ENCODE measurements at regions not wholly inside any gene's neighbourhood (a gene's known extent, or its start where the extent isn't known, plus 50 kb on each side); places are given as distances from the start of the nearest gene placed in this dataset.

- Histone ChIP-seq H3K79me1 (ENCODE audit: insufficient read depth, low read depth, low read length, poor library complexity, severe bottlenecking) (no peaks in the 10 kb centered on the region), H4K20me1 (ENCODE audit: control insufficient read depth, insufficient read depth, insufficient read length) (no peaks in the 10 kb centered on the region), H3K23ac (ENCODE audit: insufficient read length, low read depth, low read length) (no peak overlapping the region), H3K9ac (ENCODE audit: extremely low read depth, insufficient read length, low read length) (no peak overlapping the region), H3K18ac (ENCODE audit: insufficient read length, low read depth, low read length) (no peak overlapping the region), H2BK15ac (ENCODE audit: low read depth, low read length) (no peak overlapping the region), H2AFZ (ENCODE audit: low read length) (no peak overlapping the region), H2BK20ac (ENCODE audit: low read depth, low read length, poor library complexity, severe bottlenecking) (no peak overlapping the region), H2AK5ac (ENCODE audit: insufficient read length, low read length) (no peak overlapping the region), H4K8ac (replicated peaks; ENCODE audit: insufficient read length, low read depth, low read length) (no peak overlapping the region), H3K4me2 (ENCODE audit: insufficient read depth, insufficient read length, low read length) (no peak overlapping the region), H3T11ph (ENCODE audit: low read length) (no peak overlapping the region), H3K56ac (ENCODE audit: insufficient read length, low read depth, low read length) (no peak overlapping the region), H3K4ac (ENCODE audit: low read depth, low read length) (no peak overlapping the region), H3K79me2 (ENCODE audit: insufficient read depth, low read length) (no peaks in the 10 kb centered on the region), H2BK5ac (ENCODE audit: insufficient read length, low read length) (no peak overlapping the region), H3K4me1 (ENCODE audit: insufficient read depth, low read length) (no peaks in the 10 kb centered on the region), H3K27ac (ENCODE audit: insufficient read length, low read depth, low read length) (no peak overlapping the region), H2BK12ac (ENCODE audit: insufficient read length, low read depth, low read length) (no peak overlapping the region), H4K91ac (ENCODE audit: insufficient read length, low read depth, low read length) (no peak overlapping the region), H2BK120ac (ENCODE audit: low read depth, low read length, poor library complexity, severe bottlenecking) (no peak overlapping the region), H3K23me2 (ENCODE audit: insufficient read length, low read depth, low read length, poor library complexity, severe bottlenecking) (no peaks in the 10 kb centered on the region), H4K5ac (ENCODE audit: insufficient read length, low read depth, low read length) (no peak overlapping the region), H3K9me3 (ENCODE audit: control insufficient read depth, low read depth, low read length) (no peaks in the 10 kb centered on the region), H3K27me3 (ENCODE audit: insufficient read depth, low read length) (no peaks in the 10 kb centered on the region), H3K14ac (ENCODE audit: insufficient read depth, low read length) (no peak overlapping the region)
- Mint-ChIP-seq H3K4me3 (no peak overlapping the region), H3K27me3 (ENCODE audit: low read depth) (no peaks in the 10 kb centered on the region), H3K27ac (peak overlapping the region in 1 of 3 experiments; percentile 1; a peak in 1 of 7 replicates), H3K4me1 (no peaks in the 10 kb centered on the region), H3K36me3 (ENCODE audit: insufficient read depth in 1 of 3, low read depth in 3 of 3) (peaks cover 0 to 2% (median 0%) of the 10 kb centered on the region in 3 experiments; a peak in 1 of 7 replicates), H3K9me3 (peaks cover 0 to 2% of the 10 kb centered on the region in 2 experiments; a peak in 1 of 5 replicates)
- DNase-seq: no peak
- no peak for TF ChIP-seq CTCF (conservative IDR thresholded peaks at IDR 0.05)
- WGBS (ENCODE audit: extremely low coverage, insufficient read length, low lambda C conversion rate): no CpG with 5 or more reads among the region's 2 CpGs
Observed at GRCh38 chr12:71242511-71242910, 84.7 kb upstream of the TSPAN8 start.
